Keratinocyte (primary cell): ENCODE measurements at regions not wholly inside any gene's neighbourhood (a gene's known extent, or its start where the extent isn't known, plus 50 kb on each side); places are given as distances from the start of the nearest gene placed in this dataset.

Experiments used
- DNase-seq: peaks from one replicate; pipeline ENCODE4 v3.0.0-alpha.2; 2011; ENCODE audit warnings: low read depth, missing footprints, low spot score
- FAIRE-seq: peaks from 2 replicates; lab custom pipeline; 2011; peaks lifted over from hg19 to GRCh38; lab: Jason Lieb, UNC
- H2AFZ ChIP-seq: 2 replicates; pipeline ENCODE4 v1.6.0; 2012; ENCODE audit warnings: low read length, control low read depth, inconsistent platforms; ENCODE audit not compliant: control insufficient read depth
- H3K27ac ChIP-seq: 2 replicates; pipeline ENCODE4 v1.5.1; 2011; ENCODE audit warnings: low read length; ENCODE audit not compliant: control insufficient read depth, insufficient read depth
- H3K27me3 ChIP-seq: 3 replicates; pipeline ENCODE4 v1.6.0; 2011; ENCODE audit warnings: low read length; ENCODE audit not compliant: control insufficient read depth, insufficient read depth; ENCODE audit errors: extremely low read depth
- H3K36me3 ChIP-seq, 2 experiments: 2 replicates in 1 of 2; 3 replicates in 1 of 2; pipeline ENCODE4 v1.5.1; 2011; ENCODE audit warnings: low read length in 2 of 2, mild to moderate bottlenecking in 1 of 2; ENCODE audit not compliant: control insufficient read depth in 2 of 2, insufficient read depth in 2 of 2; ENCODE audit errors: extremely low read depth in 1 of 2
- H3K4me1 ChIP-seq: 3 replicates; pipeline ENCODE4 v1.5.1; 2011; ENCODE audit warnings: low read length; ENCODE audit not compliant: control insufficient read depth, insufficient read depth; ENCODE audit errors: extremely low read depth
- H3K4me2 ChIP-seq: 3 replicates; pipeline ENCODE4 v1.6.0; 2011; ENCODE audit warnings: low read depth, low read length; ENCODE audit not compliant: control insufficient read depth, insufficient read depth; ENCODE audit errors: extremely low read depth
- H3K4me3 ChIP-seq, 3 experiments: fragments of 200-600 bp in 1 of 3; sonication (generic) in 1 of 3; 2 replicates in 2 of 3; 3 replicates in 1 of 3; pipeline ENCODE4 v1.5.1; 2011 to 2016; ENCODE audit warnings: low read length in 3 of 3, mild to moderate bottlenecking in 3 of 3, control low read depth in 2 of 3, inconsistent platforms in 1 of 3, low read depth in 1 of 3, mixed read lengths in 1 of 3, mixed run types in 1 of 3, moderate library complexity in 1 of 3; ENCODE audit not compliant: control insufficient read depth in 2 of 3, insufficient read depth in 2 of 3; ENCODE audit errors: extremely low read depth in 1 of 3
- H3K79me2 ChIP-seq: 2 replicates; pipeline ENCODE4 v1.6.0; 2012; ENCODE audit warnings: low read length; ENCODE audit not compliant: control insufficient read depth, insufficient read depth
- H3K9ac ChIP-seq: 3 replicates; pipeline ENCODE4 v1.6.0; 2011; ENCODE audit warnings: low read length; ENCODE audit not compliant: control insufficient read depth, insufficient read depth; ENCODE audit errors: extremely low read depth
- H3K9me1 ChIP-seq: 3 replicates; pipeline ENCODE4 v1.6.0; 2011; ENCODE audit warnings: low read length; ENCODE audit not compliant: control insufficient read depth, insufficient read depth; ENCODE audit errors: extremely low read depth
- H3K9me3 ChIP-seq: 2 replicates; pipeline ENCODE4 v1.5.1; 2012; ENCODE audit warnings: low read depth, low read length; ENCODE audit not compliant: control insufficient read depth
- H4K20me1 ChIP-seq: 3 replicates; pipeline ENCODE4 v1.6.0; 2011; ENCODE audit warnings: low read length; ENCODE audit not compliant: control insufficient read depth, insufficient read depth; ENCODE audit errors: extremely low read depth
- EZH2 ChIP-seq: IDR thresholded peaks from one replicate; pipeline ENCODE4 v1.6.1; 2012; ENCODE audit warnings: inconsistent platforms, mild to moderate bottlenecking, low read length, moderate library complexity
- dilution Hi-C: fragments of 300-500 bp; cut with MboI; formaldehyde crosslinking; loops from one replicate; pipeline ENCODE4 v1.7.0; 2020; ENCODE audit warnings: low sequenced_read_pairs; ENCODE audit not compliant: extremely low pct_ligation_motif_present
- TF ChIP-seq, protein P1 (sequence below), 3 experiments: IDR thresholded peaks in 1 of 3; conservative IDR thresholded peaks in 1 of 3; optimal IDR thresholded peaks in 1 of 3; 2 replicates in 2 of 3; 3 replicates in 1 of 3; pipeline versions ENCODE3 to v1.5.1; 2011; ENCODE audit warnings: low read length in 3 of 3, mild to moderate bottlenecking in 3 of 3, moderate library complexity in 2 of 3, control low read depth in 1 of 3, inconsistent platforms in 1 of 3; ENCODE audit not compliant: insufficient read depth in 2 of 3; ENCODE audit errors: extremely low read depth in 1 of 3

DNA sequence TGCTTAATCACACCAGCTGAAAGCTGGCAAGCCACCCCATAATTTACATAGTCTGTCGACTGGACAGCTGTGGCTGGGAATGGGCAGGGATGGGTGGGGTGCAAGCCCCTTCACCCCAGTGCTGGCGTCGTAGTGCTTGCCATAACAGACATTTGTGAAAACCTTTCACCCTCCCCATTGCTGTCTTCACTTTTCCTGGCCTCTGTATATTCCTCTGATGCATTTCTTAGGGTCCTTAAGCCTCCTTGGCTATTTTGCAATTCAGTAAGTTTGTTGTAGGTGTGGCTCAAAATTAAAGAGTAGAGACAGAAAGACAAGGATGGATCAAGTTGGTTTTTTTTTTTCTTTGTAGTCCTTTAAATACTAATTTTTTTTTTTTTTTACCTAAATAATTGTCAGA, 383.3 kb upstream of the MCTP2 start:
- H2AFZ ChIP-seq = no peak overlapping the region
- H3K36me3 ChIP-seq = no peaks in the 10 kb centered on the region
- no peak for DNase-seq
- no peak overlapping the region for H3K4me2 ChIP-seq
- H4K20me1 ChIP-seq = no peaks in the 10 kb centered on the region
- no peak overlapping the region for H3K27ac ChIP-seq
- H3K4me3 ChIP-seq = no peak overlapping the region
- no peaks in the 10 kb centered on the region for H3K79me2 ChIP-seq
- dilution Hi-C loops = no loop called here
- no peak for TF ChIP-seq EZH2
- TF ChIP-seq, protein P1, sequence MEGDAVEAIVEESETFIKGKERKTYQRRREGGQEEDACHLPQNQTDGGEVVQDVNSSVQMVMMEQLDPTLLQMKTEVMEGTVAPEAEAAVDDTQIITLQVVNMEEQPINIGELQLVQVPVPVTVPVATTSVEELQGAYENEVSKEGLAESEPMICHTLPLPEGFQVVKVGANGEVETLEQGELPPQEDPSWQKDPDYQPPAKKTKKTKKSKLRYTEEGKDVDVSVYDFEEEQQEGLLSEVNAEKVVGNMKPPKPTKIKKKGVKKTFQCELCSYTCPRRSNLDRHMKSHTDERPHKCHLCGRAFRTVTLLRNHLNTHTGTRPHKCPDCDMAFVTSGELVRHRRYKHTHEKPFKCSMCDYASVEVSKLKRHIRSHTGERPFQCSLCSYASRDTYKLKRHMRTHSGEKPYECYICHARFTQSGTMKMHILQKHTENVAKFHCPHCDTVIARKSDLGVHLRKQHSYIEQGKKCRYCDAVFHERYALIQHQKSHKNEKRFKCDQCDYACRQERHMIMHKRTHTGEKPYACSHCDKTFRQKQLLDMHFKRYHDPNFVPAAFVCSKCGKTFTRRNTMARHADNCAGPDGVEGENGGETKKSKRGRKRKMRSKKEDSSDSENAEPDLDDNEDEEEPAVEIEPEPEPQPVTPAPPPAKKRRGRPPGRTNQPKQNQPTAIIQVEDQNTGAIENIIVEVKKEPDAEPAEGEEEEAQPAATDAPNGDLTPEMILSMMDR (optimal IDR thresholded peaks at IDR 0.05 in 1 of 3, IDR thresholded peaks at IDR 0.05 in 1 of 3, conservative IDR thresholded peaks at IDR 0.05 in 1 of 3; ENCODE audit: extremely low read depth in 1 of 3, insufficient read depth in 2 of 3, low read length in 3 of 3) = no peak
- H3K9ac ChIP-seq = no peak overlapping the region
- no peaks in the 10 kb centered on the region for H3K9me1 ChIP-seq
- H3K9me3 ChIP-seq = no peaks in the 10 kb centered on the region
- H3K4me1 ChIP-seq = no peaks in the 10 kb centered on the region
- FAIRE-seq = no peak
- H3K27me3 ChIP-seq = no peaks in the 10 kb centered on the region

DNA sequence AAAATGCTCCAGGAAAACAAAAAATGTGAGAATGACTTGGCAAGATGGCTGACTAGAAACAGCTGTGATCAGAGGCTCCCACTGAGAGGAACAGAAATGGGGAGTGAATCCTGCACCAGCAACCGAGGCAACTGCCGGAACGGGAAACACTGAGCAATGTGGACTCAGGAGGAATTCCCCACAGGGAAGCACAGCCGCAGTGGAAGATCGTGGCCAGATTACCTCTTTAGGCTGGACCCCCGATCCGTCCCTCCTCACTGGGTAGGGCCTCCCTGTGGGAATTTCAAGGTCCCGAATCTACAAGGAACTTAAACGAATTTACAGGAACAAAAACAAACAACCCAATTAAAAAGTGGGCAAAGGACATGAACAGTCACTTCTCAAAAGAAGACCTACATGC, 385.2 kb upstream of the MCTP2 start:
- Histone ChIP-seq H2AFZ (no peak overlapping the region), H3K9me1 (no peaks in the 10 kb centered on the region), H3K36me3 (no peaks in the 10 kb centered on the region), H3K9me3 (no peaks in the 10 kb centered on the region), H3K4me2 (no peak overlapping the region), H3K4me3 (no peak overlapping the region), H3K27ac (no peak overlapping the region), H4K20me1 (no peaks in the 10 kb centered on the region), H3K9ac (no peak overlapping the region), H3K27me3 (no peaks in the 10 kb centered on the region), H3K79me2 (no peaks in the 10 kb centered on the region), H3K4me1 (no peaks in the 10 kb centered on the region)
- dilution Hi-C loops = no loop called here
- FAIRE-seq = no peak
- DNase-seq = no peak
- TF ChIP-seq EZH2 = no peak

DNA sequence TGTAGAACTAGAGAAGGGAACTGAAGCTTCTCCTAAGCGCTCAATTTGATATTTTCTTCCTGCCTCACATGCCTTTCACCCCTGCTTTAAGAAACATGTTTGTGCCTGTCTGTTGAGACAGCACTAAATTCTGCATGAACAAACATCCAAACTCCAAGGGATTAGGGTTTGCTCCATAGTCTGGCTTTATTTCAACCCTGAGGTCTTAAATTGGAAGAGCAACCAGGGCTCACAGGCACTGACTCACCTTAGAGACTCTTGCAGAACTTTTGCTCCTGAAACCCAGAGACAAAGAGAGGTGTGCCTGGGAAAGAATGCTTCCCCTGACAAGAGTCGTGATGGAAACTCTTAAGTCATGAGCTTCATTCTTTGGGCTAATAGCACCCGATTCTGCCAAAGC, 393.9 kb upstream of the MCTP2 start:
- H3K9me3 ChIP-seq = no peaks in the 10 kb centered on the region
- H3K4me2 ChIP-seq = peak overlapping the region; percentile 63
- no peak overlapping the region for H3K4me3 ChIP-seq
- no peaks in the 10 kb centered on the region for H3K27me3 ChIP-seq
- H4K20me1 ChIP-seq = no peaks in the 10 kb centered on the region
- H3K27ac ChIP-seq = peak overlapping the region; percentile 83
- peak overlapping the region; percentile 46 for H3K9ac ChIP-seq
- H3K9me1 ChIP-seq = no peaks in the 10 kb centered on the region
- TF ChIP-seq EZH2 = no peak
- TF ChIP-seq, protein P1 (optimal IDR thresholded peaks at IDR 0.05 in 1 of 3, IDR thresholded peaks at IDR 0.05 in 1 of 3, conservative IDR thresholded peaks at IDR 0.05 in 1 of 3; ENCODE audit: extremely low read depth in 1 of 3, insufficient read depth in 2 of 3, low read length in 3 of 3) = no peak
- no peaks in the 10 kb centered on the region for H3K79me2 ChIP-seq
- dilution Hi-C loops = no loop called here
- peaks cover 15% of the 10 kb centered on the region for H3K4me1 ChIP-seq
- DNase-seq = peak; percentile 94
- peak; percentile 87 for FAIRE-seq
- no peaks in the 10 kb centered on the region for H3K36me3 ChIP-seq
- H2AFZ ChIP-seq = peak overlapping the region; percentile 39
